GM19438 (cell line): ENCODE measurements at regions not wholly inside any gene's neighbourhood (a gene's known extent, or its start where the extent isn't known, plus 50 kb on each side); places are given as distances from the start of the nearest gene placed in this dataset.

Experiments
- ATAC-seq: cut with Tn5 transposase; IDR thresholded peaks from one replicate; pipeline ENCODE4 v1.9.1; 2021; ENCODE audit warnings: low read depth; ENCODE audit not compliant: unreplicated experiment

DNA sequence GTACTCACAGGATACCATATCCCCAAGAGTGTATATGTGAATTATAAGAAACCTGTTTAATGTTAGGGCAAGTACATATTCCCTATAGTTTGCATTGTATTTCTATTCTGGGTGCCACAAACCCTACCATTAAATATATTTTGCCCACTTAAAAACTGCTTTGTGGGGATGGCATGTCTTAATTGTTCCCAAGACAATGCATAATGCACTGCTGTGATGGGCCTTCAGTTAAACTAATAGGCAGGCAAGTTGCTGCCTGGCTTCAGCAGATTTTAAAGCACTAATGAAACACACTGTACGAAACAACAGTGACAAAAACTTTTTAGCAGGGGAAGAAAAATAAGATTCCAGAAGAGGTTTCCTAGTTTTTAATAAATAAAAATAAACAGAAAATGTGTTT, 104.8 kb upstream of the VRK2 start:
- no peak for ATAC-seq

GRCh38 chr2:57943315-57943714, 103.3 kb upstream of the VRK2 start:
- no peak for ATAC-seq

DNA sequence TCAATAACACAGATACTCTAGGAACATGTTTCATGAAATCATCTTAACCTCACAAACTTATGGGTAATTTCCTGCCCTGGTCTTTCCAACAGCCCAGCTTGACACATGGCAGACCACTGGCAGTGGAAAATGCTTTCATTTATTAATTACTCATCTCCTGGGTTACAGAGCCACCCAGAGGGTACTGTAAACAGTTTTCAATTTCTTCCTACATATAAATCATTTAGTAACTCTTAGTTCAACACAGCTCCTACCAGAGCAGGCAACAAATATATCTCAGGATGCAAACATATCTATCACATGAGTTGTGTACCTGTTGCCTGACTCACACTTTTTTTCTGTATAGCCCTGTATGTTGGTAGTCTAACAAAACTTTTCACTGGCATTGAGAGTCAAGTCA, 99.2 kb upstream of the VRK2 start:
- no peak for ATAC-seq

DNA sequence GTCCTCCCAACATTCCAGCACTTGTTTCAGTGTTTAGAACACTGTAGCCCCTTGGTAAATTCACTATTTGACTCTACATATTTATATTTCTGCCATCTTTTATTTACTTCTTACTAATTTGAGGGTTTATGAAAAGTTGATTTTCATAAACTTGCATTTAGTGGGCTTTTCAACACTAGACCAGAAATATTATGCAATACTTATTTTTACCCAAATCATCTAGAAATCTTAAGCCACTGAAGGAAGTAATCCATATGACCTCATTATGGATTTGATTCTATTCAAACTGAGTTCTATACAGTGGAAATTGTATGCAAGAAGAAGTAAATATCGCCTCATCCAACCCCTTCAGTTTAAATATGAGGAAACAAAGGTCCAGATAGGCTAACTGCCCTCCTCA, 92.6 kb upstream of the VRK2 start:
- no peak for ATAC-seq

DNA sequence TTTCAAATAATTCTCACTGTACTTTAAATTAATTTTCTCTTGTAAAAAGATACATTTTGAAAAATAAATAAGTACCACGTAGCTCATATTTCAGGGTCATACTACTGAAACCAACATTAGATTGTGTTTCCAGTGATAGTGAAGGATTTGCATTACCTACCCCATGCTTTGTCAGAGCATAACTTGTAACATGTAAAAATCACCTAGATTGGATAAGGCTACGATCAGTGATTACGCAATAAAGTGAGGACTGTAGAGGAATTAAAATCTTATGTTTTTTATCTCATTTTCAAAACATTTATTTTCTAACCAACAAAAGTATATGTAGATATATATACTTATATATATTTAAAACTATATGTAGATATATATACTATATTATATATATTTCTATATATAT, 89.4 kb upstream of the VRK2 start:
- no peak for ATAC-seq

GRCh38 chr2:57959390-57959789, 87.2 kb upstream of the VRK2 start:
- ATAC-seq, result no peak

- ATAC-seq, result no peak
These were observed 83.7 kb upstream of the VRK2 start for GRCh38 chr2:57962861-57963260.

DNA sequence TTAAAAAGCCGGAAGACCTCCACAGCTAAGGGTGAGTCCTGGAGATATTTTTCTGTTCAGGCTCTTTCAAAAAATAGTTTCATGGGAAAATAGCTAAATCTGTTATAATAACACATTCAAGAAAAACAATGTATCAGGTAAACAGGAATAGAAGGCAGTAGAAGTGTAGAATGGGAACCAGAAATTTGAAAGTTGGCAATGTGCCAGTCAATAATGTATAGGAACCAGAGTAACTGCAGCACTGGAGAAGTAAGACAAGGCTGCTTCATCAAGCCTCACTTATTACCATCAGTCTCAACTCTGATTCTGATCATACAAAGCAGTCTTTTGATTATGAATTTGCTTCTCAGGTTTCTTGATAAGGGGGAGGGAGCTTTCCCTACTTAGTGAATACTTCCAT, 81.4 kb upstream of the VRK2 start:
- no peak for ATAC-seq

- no peak for ATAC-seq
These were observed 80.6 kb upstream of the VRK2 start for GRCh38 chr2:57965961-57966360.

- ATAC-seq, result no peak
These were observed 72.9 kb upstream of the VRK2 start for GRCh38 chr2:57973621-57974186.

- no peak for ATAC-seq
These were observed 67.4 kb upstream of the VRK2 start for GRCh38 chr2:57979158-57979557.

DNA sequence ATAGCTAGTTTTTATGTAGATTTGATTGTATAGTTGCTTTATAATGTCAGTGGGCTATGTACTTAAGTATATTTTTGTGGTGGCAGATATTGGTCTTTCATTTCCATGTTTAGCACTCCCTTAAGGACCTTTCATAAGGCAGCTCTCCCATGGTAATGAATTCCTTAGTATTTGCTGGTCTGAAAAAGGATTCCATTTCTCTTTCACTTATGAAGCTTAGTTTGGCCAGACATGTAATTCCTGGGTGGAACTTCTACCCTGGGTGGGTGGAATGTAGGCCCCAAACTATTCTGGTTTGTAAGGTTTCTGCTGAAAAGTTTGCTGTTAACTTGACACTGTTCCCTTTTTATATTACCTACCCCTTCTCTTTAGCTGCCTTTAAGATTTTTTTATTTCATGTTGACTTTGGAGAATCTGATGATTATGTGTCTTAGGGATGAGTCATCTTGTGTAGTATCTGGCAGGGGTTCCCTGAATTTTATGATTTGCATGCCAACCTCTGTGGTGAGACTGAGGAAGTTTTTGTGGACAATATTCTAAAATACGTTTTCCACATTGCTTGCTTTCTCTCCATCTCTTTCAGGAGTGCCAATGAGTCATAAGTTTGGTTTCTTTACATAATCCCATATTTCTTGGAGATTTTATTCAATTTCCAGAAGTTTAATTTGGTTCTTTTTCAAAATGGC, 65.4 kb upstream of the VRK2 start:
- no peak for ATAC-seq

GRCh38 chr2:57987835-57988573, 58.6 kb upstream of the VRK2 start:
- ATAC-seq, result no peak

DNA sequence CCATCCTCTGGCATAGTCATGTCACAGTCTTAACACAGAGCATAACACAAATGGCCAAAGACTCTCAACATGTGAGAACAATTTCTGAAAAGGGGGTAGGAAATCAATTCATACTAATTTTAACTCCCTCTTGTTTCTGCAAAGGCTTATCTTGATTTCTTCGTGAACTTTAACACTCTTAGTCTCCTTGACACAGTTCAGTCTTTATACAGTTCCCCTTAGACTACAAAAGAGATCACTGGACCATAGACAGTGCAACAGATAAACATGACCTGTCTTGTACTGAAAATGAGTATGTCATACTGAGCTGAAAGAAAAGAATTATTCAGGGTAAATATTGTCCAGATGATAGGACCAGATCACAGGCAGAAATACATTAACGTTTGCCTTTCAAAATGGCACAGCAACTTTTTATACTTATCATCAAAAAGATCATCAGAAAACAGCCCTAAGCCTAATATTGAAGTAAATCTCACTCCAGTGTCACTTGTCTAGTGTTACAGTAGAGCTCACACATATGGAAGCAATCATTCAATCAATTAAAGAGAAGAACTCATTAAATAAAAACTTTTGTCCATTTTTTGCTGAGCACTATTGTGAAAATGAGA, 56.4 kb upstream of the VRK2 start:
- no peak for ATAC-seq
